Activated B cell treated with CpG ODN at 0.5 μM for 24 hours (primary cell): ENCODE measurements at regions not wholly inside any gene's neighbourhood (a gene's known extent, or its start where the extent isn't known, plus 50 kb on each side); places are given as distances from the start of the nearest gene placed in this dataset.

ENCODE experiments used
- ATAC-seq: fragments of 200-7000 bp; cut with Tn5 transposase; one replicate; pipeline ENCODE4 v1.10.0; 2021; ENCODE audit warnings: low read depth, mild to moderate bottlenecking, moderate library complexity
- CTCF ChIA-PET: fragments of 350-600 bp; sonication (Branson Sonifier 250); formaldehyde crosslinking; loops from one replicate; lab custom pipeline; 2021; ENCODE audit warnings: antibody characterized with exemption; lab: Charles Lee
- POLR2A ChIA-PET: fragments of 350-600 bp; sonication (Branson Sonifier 250); formaldehyde crosslinking; loops from one replicate; lab custom pipeline; 2021; ENCODE audit warnings: antibody characterized with exemption; lab: Charles Lee
- DNase-seq: peaks from one replicate; pipeline ENCODE4 v3.0.0; 2022
- H3K27ac Mint-ChIP-seq: one replicate; pipeline ENCODE4 v1.8.0; 2020; ENCODE audit warnings: mixed read lengths
- H3K27me3 Mint-ChIP-seq: one replicate; pipeline ENCODE4 v1.8.0; 2021; ENCODE audit warnings: mixed read lengths
- H3K36me3 Mint-ChIP-seq: one replicate; pipeline ENCODE4 v1.8.0; 2021; ENCODE audit warnings: low read depth, mixed read lengths
- H3K4me1 Mint-ChIP-seq: one replicate; pipeline ENCODE4 v1.8.0; 2021; ENCODE audit warnings: mixed read lengths
- H3K4me3 Mint-ChIP-seq: one replicate; pipeline ENCODE4 v1.8.0; 2020; ENCODE audit warnings: mild to moderate bottlenecking, mixed read lengths
- H3K9me3 Mint-ChIP-seq: one replicate; pipeline ENCODE4 v1.8.0; 2020; ENCODE audit warnings: mixed read lengths
- intact Hi-C: fragments of 100-400 bp; cut with micrococcal nuclease; formaldehyde crosslinking; loops from one replicate; pipeline ENCODE4 v1.15.1; 2024
- TF ChIP-seq, protein P1 (sequence below): fragments of 200-600 bp; IDR thresholded peaks from one replicate; pipeline ENCODE4 v1.8.0; 2022; ENCODE audit warnings: antibody characterized with exemption, mild to moderate bottlenecking

DNA sequence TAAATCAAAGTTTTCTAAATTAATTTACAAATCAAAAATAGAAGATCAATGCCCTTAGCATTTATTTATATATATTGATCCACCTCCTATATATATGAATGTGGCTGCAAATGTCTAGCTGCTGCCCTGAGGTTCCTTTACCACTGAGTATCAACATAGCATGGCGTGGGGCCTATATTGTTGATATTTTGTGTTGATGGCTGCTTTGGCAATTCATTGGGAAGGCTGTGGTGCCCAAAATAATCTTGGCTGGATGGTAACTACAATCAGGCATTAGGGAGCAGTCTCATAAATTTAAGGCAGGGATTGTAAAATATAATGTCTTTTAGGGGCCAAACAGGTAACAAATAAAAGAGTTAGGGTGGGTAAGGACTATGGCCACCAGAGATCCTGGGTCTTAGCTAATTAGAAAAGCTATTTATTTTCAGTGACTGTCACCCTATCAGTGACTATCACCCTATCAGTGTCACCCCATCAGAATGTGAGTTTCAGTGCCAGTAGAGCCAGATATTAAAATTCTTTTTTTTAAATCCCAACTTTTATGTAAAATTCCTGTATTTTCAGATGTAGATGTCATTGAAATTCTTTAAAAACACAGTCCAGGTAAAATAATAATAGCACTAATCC lies 190.7 kb upstream of the PCSK5 start:
- intact Hi-C loops: no loop called here
- DNase-seq (no peak), ATAC-seq (no peak)
- TF ChIP-seq, protein P1, sequence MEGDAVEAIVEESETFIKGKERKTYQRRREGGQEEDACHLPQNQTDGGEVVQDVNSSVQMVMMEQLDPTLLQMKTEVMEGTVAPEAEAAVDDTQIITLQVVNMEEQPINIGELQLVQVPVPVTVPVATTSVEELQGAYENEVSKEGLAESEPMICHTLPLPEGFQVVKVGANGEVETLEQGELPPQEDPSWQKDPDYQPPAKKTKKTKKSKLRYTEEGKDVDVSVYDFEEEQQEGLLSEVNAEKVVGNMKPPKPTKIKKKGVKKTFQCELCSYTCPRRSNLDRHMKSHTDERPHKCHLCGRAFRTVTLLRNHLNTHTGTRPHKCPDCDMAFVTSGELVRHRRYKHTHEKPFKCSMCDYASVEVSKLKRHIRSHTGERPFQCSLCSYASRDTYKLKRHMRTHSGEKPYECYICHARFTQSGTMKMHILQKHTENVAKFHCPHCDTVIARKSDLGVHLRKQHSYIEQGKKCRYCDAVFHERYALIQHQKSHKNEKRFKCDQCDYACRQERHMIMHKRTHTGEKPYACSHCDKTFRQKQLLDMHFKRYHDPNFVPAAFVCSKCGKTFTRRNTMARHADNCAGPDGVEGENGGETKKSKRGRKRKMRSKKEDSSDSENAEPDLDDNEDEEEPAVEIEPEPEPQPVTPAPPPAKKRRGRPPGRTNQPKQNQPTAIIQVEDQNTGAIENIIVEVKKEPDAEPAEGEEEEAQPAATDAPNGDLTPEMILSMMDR: no peak
- Mint-ChIP-seq H3K27me3 (no peaks in the 10 kb centered on the region), H3K27ac (no peak overlapping the region), H3K9me3 (no peaks in the 10 kb centered on the region), H3K36me3 (no peaks in the 10 kb centered on the region), H3K4me3 (no peak overlapping the region), H3K4me1 (no peaks in the 10 kb centered on the region)
- POLR2A ChIA-PET: no interaction called here
- CTCF ChIA-PET: no interaction called here

DNA sequence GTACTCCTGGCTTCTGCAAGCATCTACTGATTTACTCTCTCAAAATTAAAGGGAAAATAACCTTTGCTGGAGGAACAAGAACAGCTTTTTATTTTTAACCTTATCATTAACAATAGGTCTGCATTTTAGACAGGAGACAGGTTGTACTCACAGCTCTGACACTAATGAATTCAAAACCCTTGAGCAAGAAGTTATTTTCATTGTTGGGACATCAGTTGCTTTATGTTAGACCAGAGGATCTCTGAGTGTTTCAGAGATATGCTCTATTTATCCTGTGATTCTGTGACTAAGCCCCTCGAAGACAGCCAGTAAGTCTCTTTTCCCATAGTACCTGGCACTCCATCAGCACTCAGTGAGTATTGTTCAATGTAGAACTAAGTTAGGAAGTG lies 190.2 kb upstream of the PCSK5 start:
- H3K4me1 Mint-ChIP-seq: no peaks in the 10 kb centered on the region

GRCh38 chr9:75707191-75707590 lies 183.3 kb upstream of the PCSK5 start:
- DNase-seq (no peak), ATAC-seq (no peak)
- no peaks in the 10 kb centered on the region for H3K4me1 Mint-ChIP-seq
- no peaks in the 10 kb centered on the region for H3K9me3 Mint-ChIP-seq
- no peak overlapping the region for H3K4me3 Mint-ChIP-seq
- ChIA-PET POLR2A (no interaction called here), CTCF (no interaction called here)
- H3K36me3 Mint-ChIP-seq: no peaks in the 10 kb centered on the region
- TF ChIP-seq, protein P1: no peak
- H3K27me3 Mint-ChIP-seq: no peaks in the 10 kb centered on the region
- intact Hi-C loops: no loop called here
- H3K27ac Mint-ChIP-seq: no peak overlapping the region

More for the DNA sequence above, 190.2 kb upstream of the PCSK5 start:
- Mint-ChIP-seq H3K27me3 (no peaks in the 10 kb centered on the region), H3K4me3 (no peak overlapping the region), H3K36me3 (no peaks in the 10 kb centered on the region), H3K27ac (no peak overlapping the region), H3K9me3 (no peaks in the 10 kb centered on the region)
- DNase-seq (no peak), ATAC-seq (no peak)
- POLR2A ChIA-PET: no interaction called here
- TF ChIP-seq, protein P1: no peak
- CTCF ChIA-PET: no interaction called here
- intact Hi-C loops: no loop called here

- Mint-ChIP-seq H3K4me3 (no peak overlapping the region), H3K36me3 (no peaks in the 10 kb centered on the region), H3K4me1 (no peaks in the 10 kb centered on the region), H3K27me3 (no peaks in the 10 kb centered on the region), H3K9me3 (no peaks in the 10 kb centered on the region), H3K27ac (no peak overlapping the region)
- intact Hi-C loops: no loop called here
- ATAC-seq: no peak
- DNase-seq: no peak
- CTCF ChIA-PET: no interaction called here
- TF ChIP-seq, protein P1: no peak
- POLR2A ChIA-PET: no interaction called here
These were observed 180.8 kb upstream of the PCSK5 start for GRCh38 chr9:75709698-75710097.

DNA sequence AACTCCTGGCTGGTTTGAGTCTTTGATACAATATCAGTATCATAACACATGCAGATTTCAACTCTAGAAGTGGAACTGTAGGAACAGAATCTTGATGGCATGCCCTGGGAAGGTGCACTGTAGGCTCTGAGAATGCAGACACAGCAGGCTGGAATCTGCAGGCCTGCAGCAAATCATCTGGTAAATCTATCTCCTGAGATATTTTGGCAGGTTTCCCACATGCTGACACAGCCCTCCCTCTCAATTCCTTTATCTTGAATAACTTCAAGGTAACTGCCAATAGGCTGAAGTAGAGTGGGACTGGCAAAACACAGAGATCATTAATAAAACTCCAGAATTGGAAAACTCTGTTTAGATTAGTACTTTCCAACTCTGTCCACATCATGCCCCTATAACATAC lies 177.8 kb upstream of the PCSK5 start:
- no peak for DNase-seq
- no peaks in the 10 kb centered on the region for H3K36me3 Mint-ChIP-seq
- ATAC-seq: no peak
- H3K4me3 Mint-ChIP-seq: no peak overlapping the region
- ChIA-PET CTCF (no interaction called here), POLR2A (no interaction called here)
- no peaks in the 10 kb centered on the region for H3K9me3 Mint-ChIP-seq
- TF ChIP-seq, protein P1: no peak
- H3K27me3 Mint-ChIP-seq: no peaks in the 10 kb centered on the region
- no peaks in the 10 kb centered on the region for H3K4me1 Mint-ChIP-seq
- no peak overlapping the region for H3K27ac Mint-ChIP-seq
- intact Hi-C loops: no loop called here
